Testis (tissue), 2 donors: ENCODE measurements at regions not wholly inside any gene's neighbourhood (a gene's known extent, or its start where the extent isn't known, plus 50 kb on each side); places are given as distances from the start of the nearest gene placed in this dataset.

Source experiments
- CTCF ChIP-seq, 3 experiments: fragments of 450-650 bp in 2 of 3; fragments of 200-600 bp in 1 of 3; sonication (generic) in 1 of 3; IDR thresholded peaks; one replicate each; pipeline ENCODE4 v1.5.1; 2016 to 2019; ENCODE audit warnings: antibody characterized with exemption in 3 of 3, mild to moderate bottlenecking in 2 of 3, moderate library complexity in 1 of 3
- POLR2A ChIP-seq: fragments of 450-650 bp; IDR thresholded peaks from one replicate; pipeline ENCODE4 v1.6.1; 2017; ENCODE audit warnings: antibody characterized with exemption, mild to moderate bottlenecking, moderate library complexity

- TF ChIP-seq POLR2A (no peak), CTCF (IDR thresholded peaks at IDR 0.05) (no peak)
Observed at GRCh38 chr3:59256230-59256629, 206.4 kb upstream of the CFAP20DC start.
